ENCODE measurements at regions not wholly inside any gene's neighbourhood (a gene's known extent, or its start where the extent isn't known, plus 50 kb on each side); places are given as distances from the start of the nearest gene placed in this dataset.

GRCh38 chr10:117603726-117604125 lies 61.2 kb downstream of the EMX2 start:
- BruUV-seq (replicated peaks): no TSS peak
- CTCF ChIA-PET: no interaction called here
- Histone ChIP-seq H3K27ac (ENCODE audit: low read depth, low read length) (no peak overlapping the region), H3K27me3 (ENCODE audit: insufficient read depth, low read length) (peaks cover 71% of the 10 kb centered on the region), H3K79me2 (ENCODE audit: insufficient read depth, low read length) (no peaks in the 10 kb centered on the region), H4K20me1 (ENCODE audit: insufficient read depth) (no peaks in the 10 kb centered on the region), H2AFZ (ENCODE audit: low read depth, low read length, poor library complexity, severe bottlenecking) (no peak overlapping the region), H3K9ac (ENCODE audit: low read length) (no peak overlapping the region), H3K9me3 (ENCODE audit: control insufficient read depth in 1 of 2, insufficient read depth in 1 of 2, low read depth in 1 of 2, low read length in 2 of 2) (no peaks in the 10 kb centered on the region), H3K4me1 (ENCODE audit: control insufficient read depth in 1 of 2, insufficient read depth in 2 of 2, low read length in 2 of 2) (no peaks in the 10 kb centered on the region), H3K9me2 (ENCODE audit: insufficient read depth) (no peaks in the 10 kb centered on the region), H3K36me3 (ENCODE audit: control insufficient read depth in 1 of 2, insufficient read depth in 2 of 2, low read length in 2 of 2) (no peaks in the 10 kb centered on the region), H3K4me3 (replicated peaks in 1 of 2; ENCODE audit: low read depth in 1 of 2, low read length in 2 of 2) (no peak overlapping the region), H3K4me2 (ENCODE audit: low read length) (no peak overlapping the region)
- ATAC-seq: no peak
- TF ChIP-seq TCF7L2 (IDR thresholded peaks at IDR 0.05; ENCODE audit: borderline replicate concordance, extremely low read depth, insufficient read depth, insufficient read length): no peak
- TF ChIP-seq ZFX (IDR thresholded peaks at IDR 0.05): no peak
- TF ChIP-seq EZH2phosphoT487 (IDR thresholded peaks at IDR 0.05; ENCODE audit: borderline replicate concordance): no peak
- no peak for TF ChIP-seq POLR2A (IDR thresholded peaks at IDR 0.05; ENCODE audit: borderline replicate concordance, extremely low read depth, insufficient read depth, insufficient read length)
- no peak for TF ChIP-seq CTCF (IDR thresholded peaks at IDR 0.05 in 2 of 3, conservative IDR thresholded peaks at IDR 0.05 in 1 of 3; ENCODE audit: borderline replicate concordance in 1 of 3, insufficient read depth in 1 of 3, low read depth in 2 of 3, low read length in 2 of 3)
- no peak for TF ChIP-seq JUND (IDR thresholded peaks at IDR 0.05)
- no peak for TF ChIP-seq EGR1 (IDR thresholded peaks at IDR 0.05; ENCODE audit: low read depth)
- no peak for TF ChIP-seq MAX (IDR thresholded peaks at IDR 0.05)
- intact Hi-C loops (cut with micrococcal nuclease): no loop called here
- no peak for DNase-seq (ENCODE audit: low read depth, low spot score)
- POLR2A ChIA-PET: no interaction called here
- RAD21 ChIA-PET (ENCODE audit: low non-redundant PET in 1 of 2, low total read pairs in 2 of 2, uncharacterized antibody in 2 of 2, unreplicated experiment in 2 of 2): no interaction called here
